ENCODE measurements at regions not wholly inside any gene's neighbourhood (a gene's known extent, or its start where the extent isn't known, plus 50 kb on each side); places are given as distances from the start of the nearest gene placed in this dataset.

- H3K9ac ChIP-seq (ENCODE audit: low read length), result no peak overlapping the region
- no peaks in the 10 kb centered on the region for H3K36me3 ChIP-seq (ENCODE audit: control insufficient read depth, insufficient read depth, low read length)
- H3K9me3 ChIP-seq (ENCODE audit: control insufficient read depth, insufficient read depth, low read depth, low read length), result 0 out of 2 replicates have a peak, but pooled peaks cover 4% of the 10 kb centered on the region
- no peak overlapping the region for H3K4me3 ChIP-seq (ENCODE audit: low read depth, low read length)
- H3K27ac ChIP-seq (ENCODE audit: low read depth, low read length), result no peak overlapping the region
- H3K4me1 ChIP-seq (ENCODE audit: control insufficient read depth, insufficient read depth, low read length), result peaks cover 22% of the 10 kb centered on the region; the same call in 1 of the 2 replicates
- H3K27me3 ChIP-seq (ENCODE audit: control insufficient read depth, insufficient read depth, low read length), result no peaks in the 10 kb centered on the region
Observed at GRCh38 chr3:57009802-57010201, 50.7 kb upstream of the SPATA12 start.

- Histone ChIP-seq H3K9me3 (ENCODE audit: control insufficient read depth, insufficient read depth, low read depth, low read length) (0 out of 2 replicates have a peak, but pooled peaks cover 4% of the 10 kb centered on the region), H3K4me1 (ENCODE audit: control insufficient read depth, insufficient read depth, low read length) (peaks cover 22% of the 10 kb centered on the region; the same call in 1 of the 2 replicates), H3K4me3 (ENCODE audit: low read depth, low read length) (no peak overlapping the region), H3K27ac (ENCODE audit: low read depth, low read length) (no peak overlapping the region), H3K9ac (ENCODE audit: low read length) (no peak overlapping the region), H3K27me3 (ENCODE audit: control insufficient read depth, insufficient read depth, low read length) (no peaks in the 10 kb centered on the region), H3K36me3 (ENCODE audit: control insufficient read depth, insufficient read depth, low read length) (no peaks in the 10 kb centered on the region)
Observed at GRCh38 chr3:57009367-57009766, 51.1 kb upstream of the SPATA12 start.

GRCh38 chr3:57007521-57008460, 52.7 kb upstream of the SPATA12 start:
- Histone ChIP-seq H3K4me3 (ENCODE audit: low read depth, low read length) (no peak overlapping the region), H3K27ac (ENCODE audit: low read depth, low read length) (no peak overlapping the region), H3K36me3 (ENCODE audit: control insufficient read depth, insufficient read depth, low read length) (peaks cover 7% of the 10 kb centered on the region; the same call in 1 of the 2 replicates), H3K9me3 (ENCODE audit: control insufficient read depth, insufficient read depth, low read depth, low read length) (peaks cover 11% of the 10 kb centered on the region; the same call in 1 of the 2 replicates), H3K27me3 (ENCODE audit: control insufficient read depth, insufficient read depth, low read length) (no peaks in the 10 kb centered on the region), H3K4me1 (ENCODE audit: control insufficient read depth, insufficient read depth, low read length) (peaks cover 22% of the 10 kb centered on the region; the same call in 1 of the 2 replicates), H3K9ac (ENCODE audit: low read length) (peak overlapping the region; percentile 29)

- no peak overlapping the region for H3K9ac ChIP-seq (ENCODE audit: low read length)
- H3K27ac ChIP-seq (ENCODE audit: low read depth, low read length), result no peak overlapping the region
- no peak overlapping the region for H3K4me3 ChIP-seq (ENCODE audit: low read depth, low read length)
- H3K4me1 ChIP-seq (ENCODE audit: control insufficient read depth, insufficient read depth, low read length), result peaks cover 22% of the 10 kb centered on the region; the same call in 1 of the 2 replicates
- peaks cover 7% of the 10 kb centered on the region; the same call in 1 of the 2 replicates for H3K9me3 ChIP-seq (ENCODE audit: control insufficient read depth, insufficient read depth, low read depth, low read length)
- no peaks in the 10 kb centered on the region for H3K27me3 ChIP-seq (ENCODE audit: control insufficient read depth, insufficient read depth, low read length)
- peaks cover 7% of the 10 kb centered on the region; the same call in 1 of the 2 replicates for H3K36me3 ChIP-seq (ENCODE audit: control insufficient read depth, insufficient read depth, low read length)
Observed at GRCh38 chr3:57006949-57007419, 53.5 kb upstream of the SPATA12 start.

- Histone ChIP-seq H3K4me3 (ENCODE audit: low read depth, low read length) (no peak overlapping the region), H3K36me3 (ENCODE audit: control insufficient read depth, insufficient read depth, low read length) (peaks cover 7% of the 10 kb centered on the region; the same call in 1 of the 2 replicates), H3K27me3 (ENCODE audit: control insufficient read depth, insufficient read depth, low read length) (no peaks in the 10 kb centered on the region), H3K27ac (ENCODE audit: low read depth, low read length) (no peak overlapping the region), H3K9ac (ENCODE audit: low read length) (no peak overlapping the region), H3K4me1 (ENCODE audit: control insufficient read depth, insufficient read depth, low read length) (peaks cover 22% of the 10 kb centered on the region; the same call in 1 of the 2 replicates), H3K9me3 (ENCODE audit: control insufficient read depth, insufficient read depth, low read depth, low read length) (peaks cover 7% of the 10 kb centered on the region; the same call in 1 of the 2 replicates)
Observed at GRCh38 chr3:57006179-57006657, 54.2 kb upstream of the SPATA12 start.

- H3K27ac ChIP-seq (ENCODE audit: low read depth, low read length), result no peak overlapping the region
- H3K9ac ChIP-seq (ENCODE audit: low read length), result no peak overlapping the region
- H3K27me3 ChIP-seq (ENCODE audit: control insufficient read depth, insufficient read depth, low read length), result no peaks in the 10 kb centered on the region
- peaks cover 7% of the 10 kb centered on the region; the same call in 1 of the 2 replicates for H3K36me3 ChIP-seq (ENCODE audit: control insufficient read depth, insufficient read depth, low read length)
- H3K4me3 ChIP-seq (ENCODE audit: low read depth, low read length), result no peak overlapping the region
- peaks cover 7% of the 10 kb centered on the region; the same call in 1 of the 2 replicates for H3K9me3 ChIP-seq (ENCODE audit: control insufficient read depth, insufficient read depth, low read depth, low read length)
- H3K4me1 ChIP-seq (ENCODE audit: control insufficient read depth, insufficient read depth, low read length), result peaks cover 22% of the 10 kb centered on the region; the same call in 1 of the 2 replicates
Observed at GRCh38 chr3:57004229-57004628, 56.2 kb upstream of the SPATA12 start.

- no peaks in the 10 kb centered on the region for H3K27me3 ChIP-seq (ENCODE audit: control insufficient read depth, insufficient read depth, low read length)
- peaks cover 7% of the 10 kb centered on the region; the same call in 1 of the 2 replicates for H3K9me3 ChIP-seq (ENCODE audit: control insufficient read depth, insufficient read depth, low read depth, low read length)
- H3K4me3 ChIP-seq (ENCODE audit: low read depth, low read length), result no peak overlapping the region
- H3K4me1 ChIP-seq (ENCODE audit: control insufficient read depth, insufficient read depth, low read length), result peaks cover 22% of the 10 kb centered on the region; the same call in 1 of the 2 replicates
- H3K27ac ChIP-seq (ENCODE audit: low read depth, low read length), result no peak overlapping the region
- no peak overlapping the region for H3K9ac ChIP-seq (ENCODE audit: low read length)
- peaks cover 7% of the 10 kb centered on the region; the same call in 1 of the 2 replicates for H3K36me3 ChIP-seq (ENCODE audit: control insufficient read depth, insufficient read depth, low read length)
Observed at GRCh38 chr3:57003676-57004075, 56.8 kb upstream of the SPATA12 start.

- H3K27ac ChIP-seq (ENCODE audit: low read depth, low read length), result no peak overlapping the region
- H3K36me3 ChIP-seq (ENCODE audit: control insufficient read depth, insufficient read depth, low read length), result peaks cover 7% of the 10 kb centered on the region; the same call in 1 of the 2 replicates
- H3K4me1 ChIP-seq (ENCODE audit: control insufficient read depth, insufficient read depth, low read length), result peaks cover 5% of the 10 kb centered on the region; the same call in 1 of the 2 replicates
- no peak overlapping the region for H3K9ac ChIP-seq (ENCODE audit: low read length)
- peaks cover 7% of the 10 kb centered on the region; the same call in 1 of the 2 replicates for H3K9me3 ChIP-seq (ENCODE audit: control insufficient read depth, insufficient read depth, low read depth, low read length)
- no peaks in the 10 kb centered on the region for H3K27me3 ChIP-seq (ENCODE audit: control insufficient read depth, insufficient read depth, low read length)
- no peak overlapping the region for H3K4me3 ChIP-seq (ENCODE audit: low read depth, low read length)
Observed at GRCh38 chr3:57001356-57001755, 59.1 kb upstream of the SPATA12 start.

GRCh38 chr3:57000012-57000411, 60.5 kb upstream of the SPATA12 start:
- Histone ChIP-seq H3K27me3 (ENCODE audit: control insufficient read depth, insufficient read depth, low read length) (no peaks in the 10 kb centered on the region), H3K27ac (ENCODE audit: low read depth, low read length) (no peak overlapping the region), H3K9me3 (ENCODE audit: control insufficient read depth, insufficient read depth, low read depth, low read length) (peaks cover 7% of the 10 kb centered on the region; the same call in 1 of the 2 replicates), H3K36me3 (ENCODE audit: control insufficient read depth, insufficient read depth, low read length) (peaks cover 7% of the 10 kb centered on the region; the same call in 1 of the 2 replicates), H3K4me1 (ENCODE audit: control insufficient read depth, insufficient read depth, low read length) (no peaks in the 10 kb centered on the region; the same call in 1 of the 2 replicates), H3K4me3 (ENCODE audit: low read depth, low read length) (no peak overlapping the region), H3K9ac (ENCODE audit: low read length) (no peak overlapping the region)

GRCh38 chr3:56999547-56999946, 60.9 kb upstream of the SPATA12 start:
- Histone ChIP-seq H3K27me3 (ENCODE audit: control insufficient read depth, insufficient read depth, low read length) (no peaks in the 10 kb centered on the region), H3K9ac (ENCODE audit: low read length) (no peak overlapping the region), H3K9me3 (ENCODE audit: control insufficient read depth, insufficient read depth, low read depth, low read length) (peaks cover 7% of the 10 kb centered on the region; the same call in 1 of the 2 replicates), H3K27ac (ENCODE audit: low read depth, low read length) (no peak overlapping the region), H3K36me3 (ENCODE audit: control insufficient read depth, insufficient read depth, low read length) (peaks cover 7% of the 10 kb centered on the region; the same call in 1 of the 2 replicates), H3K4me3 (ENCODE audit: low read depth, low read length) (no peak overlapping the region), H3K4me1 (ENCODE audit: control insufficient read depth, insufficient read depth, low read length) (no peaks in the 10 kb centered on the region; the same call in 1 of the 2 replicates)
